22Rv1 (cell line): ENCODE measurements at regions not wholly inside any gene's neighbourhood (a gene's known extent, or its start where the extent isn't known, plus 50 kb on each side); places are given as distances from the start of the nearest gene placed in this dataset.
"Not testable (repeated sequence)": the region's sequence is repeated elsewhere in the genome, so short reads cannot be mapped to it uniquely, and the experiment has no call there.

Experiments
- CTCF ChIP-seq: fragments of 450-650 bp; IDR thresholded peaks from 2 replicates; pipeline ENCODE4 v1.5.1; 2017; ENCODE audit warnings: mild to moderate bottlenecking
- ZFX ChIP-seq: fragments of 450-650 bp; IDR thresholded peaks from 2 replicates; pipeline ENCODE4 v1.6.1; 2017; ENCODE audit warnings: antibody characterized with exemption, borderline replicate concordance

GRCh38 chr18:14215952-14216351 is 83.7 kb upstream of the ZNF519 start:
- not testable (repeated sequence) for TF ChIP-seq CTCF, ZFX
